ENCODE measurements at regions not wholly inside any gene's neighbourhood (a gene's known extent, or its start where the extent isn't known, plus 50 kb on each side); places are given as distances from the start of the nearest gene placed in this dataset.

DNA sequence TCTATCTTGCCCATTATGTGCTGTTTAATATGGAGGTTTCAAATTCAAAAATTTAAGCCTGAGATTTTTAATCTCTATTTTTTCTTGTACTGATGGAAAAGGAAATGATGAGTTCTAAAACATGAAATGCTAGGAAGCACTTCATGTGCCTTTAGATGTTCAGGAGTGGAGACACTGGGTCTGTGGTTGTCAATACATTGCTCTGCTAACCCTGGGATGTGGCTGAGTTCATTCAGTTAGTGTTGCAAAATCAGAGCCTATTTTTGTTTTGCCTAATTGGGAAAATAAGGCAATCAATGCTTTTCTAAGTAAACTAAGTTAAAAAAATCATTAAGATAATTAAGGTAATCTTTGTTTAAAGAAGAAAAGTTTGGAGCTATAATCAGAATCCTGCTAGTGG, 83.1 kb downstream of the DIPK2A start:
- no peak overlapping the region for H3K4me2 ChIP-seq (replicated peaks; ENCODE audit: extremely low read depth, low read length, poor library complexity, severe bottlenecking)
- no peaks in the 10 kb centered on the region for H3K79me2 ChIP-seq (ENCODE audit: insufficient read depth, low read length)
- no peak overlapping the region for H3K9ac ChIP-seq (ENCODE audit: insufficient read depth, low read length, poor library complexity, severe bottlenecking)
- TF ChIP-seq, protein P1, sequence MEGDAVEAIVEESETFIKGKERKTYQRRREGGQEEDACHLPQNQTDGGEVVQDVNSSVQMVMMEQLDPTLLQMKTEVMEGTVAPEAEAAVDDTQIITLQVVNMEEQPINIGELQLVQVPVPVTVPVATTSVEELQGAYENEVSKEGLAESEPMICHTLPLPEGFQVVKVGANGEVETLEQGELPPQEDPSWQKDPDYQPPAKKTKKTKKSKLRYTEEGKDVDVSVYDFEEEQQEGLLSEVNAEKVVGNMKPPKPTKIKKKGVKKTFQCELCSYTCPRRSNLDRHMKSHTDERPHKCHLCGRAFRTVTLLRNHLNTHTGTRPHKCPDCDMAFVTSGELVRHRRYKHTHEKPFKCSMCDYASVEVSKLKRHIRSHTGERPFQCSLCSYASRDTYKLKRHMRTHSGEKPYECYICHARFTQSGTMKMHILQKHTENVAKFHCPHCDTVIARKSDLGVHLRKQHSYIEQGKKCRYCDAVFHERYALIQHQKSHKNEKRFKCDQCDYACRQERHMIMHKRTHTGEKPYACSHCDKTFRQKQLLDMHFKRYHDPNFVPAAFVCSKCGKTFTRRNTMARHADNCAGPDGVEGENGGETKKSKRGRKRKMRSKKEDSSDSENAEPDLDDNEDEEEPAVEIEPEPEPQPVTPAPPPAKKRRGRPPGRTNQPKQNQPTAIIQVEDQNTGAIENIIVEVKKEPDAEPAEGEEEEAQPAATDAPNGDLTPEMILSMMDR (IDR thresholded peaks at IDR 0.05), result no peak
- H3K36me3 ChIP-seq (replicated peaks in 1 of 2; ENCODE audit: control insufficient read depth in 1 of 2, insufficient read depth in 2 of 2, low read length in 2 of 2), result no peaks in the 10 kb centered on the region
- no peak for DNase-seq
- no peaks in the 10 kb centered on the region for H3K9me3 ChIP-seq (replicated peaks in 1 of 2; ENCODE audit: control insufficient read depth in 1 of 2, insufficient read depth in 1 of 2, low read length in 2 of 2)
- Mint-ChIP-seq H3K4me1 (no peaks in the 10 kb centered on the region), H3K4me3 (no peak overlapping the region), H3K27me3 (ENCODE audit: low read depth in 3 of 3) (no peaks in the 10 kb centered on the region), H3K9me3 (peaks cover 0 to 2% (median 0%) of the 10 kb centered on the region in 7 donors), H3K36me3 (no peaks in the 10 kb centered on the region), H3K27ac (no peak overlapping the region)
- H2AFZ ChIP-seq (ENCODE audit: insufficient read depth, low read depth, low read length, poor library complexity, severe bottlenecking), result no peak overlapping the region
- H3K4me1 ChIP-seq (ENCODE audit: control insufficient read depth in 1 of 2, insufficient read depth in 2 of 2, low read length in 2 of 2), result no peaks in the 10 kb centered on the region
- no peak overlapping the region for H3K27ac ChIP-seq (ENCODE audit: low read depth in 1 of 2, low read length in 2 of 2)
- no peaks in the 10 kb centered on the region for H4K20me1 ChIP-seq (ENCODE audit: insufficient read depth, low read length)
- intact Hi-C loops (cut with micrococcal nuclease), result no loop called here
- no peak overlapping the region for H3K4me3 ChIP-seq (replicated peaks in 1 of 3; ENCODE audit: low read depth in 2 of 3, low read length in 3 of 3)
- no peaks in the 10 kb centered on the region for H3K27me3 ChIP-seq (ENCODE audit: control insufficient read depth in 2 of 2, insufficient read depth in 2 of 2, low read length in 2 of 2)

DNA sequence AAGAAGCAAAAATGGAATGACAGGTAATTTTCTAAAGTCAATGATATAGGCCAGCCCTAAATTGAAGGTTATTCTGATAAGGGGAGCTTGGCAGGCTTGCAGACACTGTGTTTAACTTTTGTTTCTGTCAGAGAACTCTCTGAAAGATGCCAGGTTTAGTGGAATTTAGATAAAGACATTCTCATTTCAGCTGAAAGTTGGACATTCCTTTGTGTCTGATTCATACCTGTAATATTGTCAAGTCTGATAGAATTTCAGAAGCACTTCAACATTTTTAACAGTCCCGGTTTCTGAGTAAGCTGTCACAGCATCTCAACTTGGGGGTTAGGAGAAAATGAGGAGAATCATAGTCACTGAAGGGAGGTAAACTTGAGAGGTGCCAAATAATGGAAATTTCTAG, 84.0 kb downstream of the DIPK2A start:
- no peak for DNase-seq
- H3K36me3 ChIP-seq (replicated peaks in 1 of 2; ENCODE audit: control insufficient read depth in 1 of 2, insufficient read depth in 2 of 2, low read length in 2 of 2), result no peaks in the 10 kb centered on the region

More for the DNA sequence above, 84.0 kb downstream of the DIPK2A start:
- Mint-ChIP-seq H3K27ac (no peak overlapping the region), H3K27me3 (ENCODE audit: low read depth in 3 of 3) (no peaks in the 10 kb centered on the region), H3K4me3 (no peak overlapping the region), H3K4me1 (no peaks in the 10 kb centered on the region), H3K9me3 (peaks cover 0 to 2% (median 0%) of the 10 kb centered on the region in 7 donors), H3K36me3 (no peaks in the 10 kb centered on the region)
- Histone ChIP-seq H3K4me3 (replicated peaks in 1 of 3; ENCODE audit: low read depth in 2 of 3, low read length in 3 of 3) (no peak overlapping the region), H3K79me2 (ENCODE audit: insufficient read depth, low read length) (no peaks in the 10 kb centered on the region), H4K20me1 (ENCODE audit: insufficient read depth, low read length) (no peaks in the 10 kb centered on the region), H3K9me3 (replicated peaks in 1 of 2; ENCODE audit: control insufficient read depth in 1 of 2, insufficient read depth in 1 of 2, low read length in 2 of 2) (no peaks in the 10 kb centered on the region), H2AFZ (ENCODE audit: insufficient read depth, low read depth, low read length, poor library complexity, severe bottlenecking) (no peak overlapping the region), H3K27me3 (ENCODE audit: control insufficient read depth in 2 of 2, insufficient read depth in 2 of 2, low read length in 2 of 2) (no peaks in the 10 kb centered on the region), H3K9ac (ENCODE audit: insufficient read depth, low read length, poor library complexity, severe bottlenecking) (no peak overlapping the region), H3K4me2 (replicated peaks; ENCODE audit: extremely low read depth, low read length, poor library complexity, severe bottlenecking) (no peak overlapping the region), H3K4me1 (ENCODE audit: control insufficient read depth in 1 of 2, insufficient read depth in 2 of 2, low read length in 2 of 2) (no peaks in the 10 kb centered on the region), H3K27ac (ENCODE audit: low read depth in 1 of 2, low read length in 2 of 2) (no peak overlapping the region)
- intact Hi-C loops (cut with micrococcal nuclease), result no loop called here
- WGBS (ENCODE audit: insufficient coverage), result no CpG with 5 or more reads among the region's 1 CpG
- TF ChIP-seq, protein P1 (IDR thresholded peaks at IDR 0.05), result no peak

Measured in CD14-positive monocyte (primary cell).